ENCODE measurements at regions not wholly inside any gene's neighbourhood (a gene's known extent, or its start where the extent isn't known, plus 50 kb on each side); places are given as distances from the start of the nearest gene placed in this dataset.

- no peak for DNase-seq (ENCODE audit: low read depth in 3 of 3)
Observed at GRCh38 chr5:72619677-72620076, 112.5 kb upstream of the ZNF366 start.

GRCh38 chr5:72619251-72619650, 112.0 kb upstream of the ZNF366 start:
- no peak for DNase-seq (ENCODE audit: low read depth in 3 of 3)

GRCh38 chr5:72618708-72619107, 111.5 kb upstream of the ZNF366 start:
- DNase-seq (ENCODE audit: low read depth in 3 of 3) = no peak

GRCh38 chr5:72615061-72615460, 107.9 kb upstream of the ZNF366 start:
- DNase-seq (ENCODE audit: low read depth in 3 of 3) = no peak

GRCh38 chr5:72613515-72613914, 106.3 kb upstream of the ZNF366 start:
- DNase-seq (ENCODE audit: low read depth in 3 of 3) = no peak

GRCh38 chr5:72612810-72613209, 105.6 kb upstream of the ZNF366 start:
- no peak for DNase-seq (ENCODE audit: low read depth in 3 of 3)

- DNase-seq (ENCODE audit: low read depth in 3 of 3) = peak; percentile 8 to 41 (median 17)
Observed at GRCh38 chr5:72611118-72611730, 104.0 kb upstream of the ZNF366 start.

GRCh38 chr5:72608926-72609325, 101.7 kb upstream of the ZNF366 start:
- no peak for DNase-seq (ENCODE audit: low read depth in 3 of 3)

- no peak for DNase-seq (ENCODE audit: low read depth in 3 of 3)
Observed at GRCh38 chr5:72608297-72608696, 101.1 kb upstream of the ZNF366 start.

GRCh38 chr5:72607381-72607780, 100.2 kb upstream of the ZNF366 start:
- no peak for DNase-seq (ENCODE audit: low read depth in 3 of 3)

- DNase-seq (ENCODE audit: low read depth in 3 of 3) = no peak
Observed at GRCh38 chr5:72606525-72606924, 99.3 kb upstream of the ZNF366 start.

GRCh38 chr5:72605632-72606031, 98.4 kb upstream of the ZNF366 start:
- no peak for DNase-seq (ENCODE audit: low read depth in 3 of 3)

- no peak for DNase-seq (ENCODE audit: low read depth in 3 of 3)
Observed at GRCh38 chr5:72604798-72605154, 97.6 kb upstream of the ZNF366 start.

- no peak for DNase-seq (ENCODE audit: low read depth in 3 of 3)
Observed at GRCh38 chr5:72604111-72604797, 97.0 kb upstream of the ZNF366 start.

GRCh38 chr5:72602696-72603685, 95.8 kb upstream of the ZNF366 start:
- DNase-seq (ENCODE audit: low read depth in 3 of 3) = no peak

GRCh38 chr5:72601861-72602260, 94.7 kb upstream of the ZNF366 start:
- DNase-seq (ENCODE audit: low read depth in 3 of 3) = no peak

GRCh38 chr5:72600391-72600981, 93.3 kb upstream of the ZNF366 start:
- DNase-seq (ENCODE audit: low read depth in 3 of 3) = no peak

- DNase-seq (ENCODE audit: low read depth in 3 of 3) = no peak
Observed at GRCh38 chr5:72599519-72600370, 92.5 kb upstream of the ZNF366 start.

GRCh38 chr5:72599065-72599433, 91.8 kb upstream of the ZNF366 start:
- no peak for DNase-seq (ENCODE audit: low read depth in 3 of 3)

GRCh38 chr5:72598401-72599064, 91.3 kb upstream of the ZNF366 start:
- DNase-seq (ENCODE audit: low read depth in 3 of 3) = no peak

- no peak for DNase-seq (ENCODE audit: low read depth in 3 of 3)
Observed at GRCh38 chr5:72597456-72597948, 90.3 kb upstream of the ZNF366 start.
